B cell (primary cell): ENCODE measurements at regions not wholly inside any gene's neighbourhood (a gene's known extent, or its start where the extent isn't known, plus 50 kb on each side); places are given as distances from the start of the nearest gene placed in this dataset.

Experiments used
- EZH2 ChIP-seq: IDR thresholded peaks from 2 replicates; pipeline ENCODE4 v1.6.1; 2012; ENCODE audit warnings: borderline replicate concordance, low read depth, mild to moderate bottlenecking, moderate library complexity, low read length; ENCODE audit not compliant: insufficient read depth, poor library complexity, severe bottlenecking
- TF ChIP-seq, protein P1 (sequence below): fragments of 200-600 bp; IDR thresholded peaks from one replicate; pipeline ENCODE4 v1.8.0; 2022; ENCODE audit warnings: antibody characterized with exemption, mild to moderate bottlenecking

DNA sequence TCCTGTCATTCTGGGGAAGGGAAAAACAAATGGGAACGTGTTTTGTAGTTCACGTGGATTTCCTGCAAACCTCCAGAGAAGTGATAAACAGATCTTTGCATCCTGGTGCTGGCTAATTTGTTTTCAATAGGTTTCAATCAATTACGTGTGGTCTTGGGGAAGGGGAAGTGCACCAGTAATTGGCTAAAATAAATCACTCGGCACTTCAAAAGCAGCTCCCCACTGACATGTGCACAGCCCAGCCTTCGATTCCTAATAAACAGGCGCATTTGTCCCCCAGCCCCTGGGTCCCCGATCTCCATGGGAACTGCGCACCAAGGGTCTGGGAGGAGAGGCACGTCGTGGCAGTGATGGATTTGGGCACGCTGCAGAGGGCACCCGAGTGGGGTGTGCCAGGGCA is 112.9 kb upstream of the GSE1 start:
- TF ChIP-seq, protein P1, sequence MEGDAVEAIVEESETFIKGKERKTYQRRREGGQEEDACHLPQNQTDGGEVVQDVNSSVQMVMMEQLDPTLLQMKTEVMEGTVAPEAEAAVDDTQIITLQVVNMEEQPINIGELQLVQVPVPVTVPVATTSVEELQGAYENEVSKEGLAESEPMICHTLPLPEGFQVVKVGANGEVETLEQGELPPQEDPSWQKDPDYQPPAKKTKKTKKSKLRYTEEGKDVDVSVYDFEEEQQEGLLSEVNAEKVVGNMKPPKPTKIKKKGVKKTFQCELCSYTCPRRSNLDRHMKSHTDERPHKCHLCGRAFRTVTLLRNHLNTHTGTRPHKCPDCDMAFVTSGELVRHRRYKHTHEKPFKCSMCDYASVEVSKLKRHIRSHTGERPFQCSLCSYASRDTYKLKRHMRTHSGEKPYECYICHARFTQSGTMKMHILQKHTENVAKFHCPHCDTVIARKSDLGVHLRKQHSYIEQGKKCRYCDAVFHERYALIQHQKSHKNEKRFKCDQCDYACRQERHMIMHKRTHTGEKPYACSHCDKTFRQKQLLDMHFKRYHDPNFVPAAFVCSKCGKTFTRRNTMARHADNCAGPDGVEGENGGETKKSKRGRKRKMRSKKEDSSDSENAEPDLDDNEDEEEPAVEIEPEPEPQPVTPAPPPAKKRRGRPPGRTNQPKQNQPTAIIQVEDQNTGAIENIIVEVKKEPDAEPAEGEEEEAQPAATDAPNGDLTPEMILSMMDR: no peak
- no peak for TF ChIP-seq EZH2
